ENCODE measurements at regions not wholly inside any gene's neighbourhood (a gene's known extent, or its start where the extent isn't known, plus 50 kb on each side); places are given as distances from the start of the nearest gene placed in this dataset.

GRCh38 chr13:68481130-68481529 is 1251.0 kb upstream of the PCDH9 start:
- no peak for TF ChIP-seq CTCF (IDR thresholded peaks at IDR 0.05; ENCODE audit: low read depth, low read length)
- no peak for DNase-seq (ENCODE audit: extremely low read depth, low read depth)

GRCh38 chr13:68473834-68474326 is 1243.7 kb upstream of the PCDH9 start:
- DNase-seq (ENCODE audit: extremely low read depth, low read depth), result no peak
- no peak for TF ChIP-seq CTCF (IDR thresholded peaks at IDR 0.05; ENCODE audit: low read depth, low read length)

- no peak for TF ChIP-seq CTCF (IDR thresholded peaks at IDR 0.05; ENCODE audit: low read depth, low read length)
Observed at GRCh38 chr13:68467160-68467559, 1237.0 kb upstream of the PCDH9 start.

GRCh38 chr13:68440874-68441273 is 1210.7 kb upstream of the PCDH9 start:
- TF ChIP-seq CTCF (IDR thresholded peaks at IDR 0.05; ENCODE audit: low read depth, low read length), result no peak
- DNase-seq (ENCODE audit: extremely low read depth, low read depth), result no peak

More at GRCh38 chr13:68467160-68467559, 1237.0 kb upstream of the PCDH9 start:
- DNase-seq (ENCODE audit: extremely low read depth, low read depth), result no peak

GRCh38 chr13:68439817-68440216 is 1209.7 kb upstream of the PCDH9 start:
- no peak for TF ChIP-seq CTCF (IDR thresholded peaks at IDR 0.05; ENCODE audit: low read depth, low read length)
- no peak for DNase-seq (ENCODE audit: extremely low read depth, low read depth)

- DNase-seq (ENCODE audit: extremely low read depth, low read depth), result no peak
- no peak for TF ChIP-seq CTCF (IDR thresholded peaks at IDR 0.05; ENCODE audit: low read depth, low read length)
Observed at GRCh38 chr13:68428292-68428691, 1198.2 kb upstream of the PCDH9 start.

GRCh38 chr13:68417801-68418200 is 1187.7 kb upstream of the PCDH9 start:
- no peak for TF ChIP-seq CTCF (IDR thresholded peaks at IDR 0.05; ENCODE audit: low read depth, low read length)
- no peak for DNase-seq (ENCODE audit: extremely low read depth, low read depth)
